Epidermal melanocyte (primary cell): ENCODE measurements at regions not wholly inside any gene's neighbourhood (a gene's known extent, or its start where the extent isn't known, plus 50 kb on each side); places are given as distances from the start of the nearest gene placed in this dataset.
"Not testable (repeated sequence)": the region's sequence is repeated elsewhere in the genome, so short reads cannot be mapped to it uniquely, and the experiment has no call there.

Experiments used
- DNase-seq: peaks from one replicate; pipeline ENCODE4 v3.0.0; 2011; ENCODE audit warnings: low spot score; ENCODE audit not compliant: insufficient read length

DNA sequence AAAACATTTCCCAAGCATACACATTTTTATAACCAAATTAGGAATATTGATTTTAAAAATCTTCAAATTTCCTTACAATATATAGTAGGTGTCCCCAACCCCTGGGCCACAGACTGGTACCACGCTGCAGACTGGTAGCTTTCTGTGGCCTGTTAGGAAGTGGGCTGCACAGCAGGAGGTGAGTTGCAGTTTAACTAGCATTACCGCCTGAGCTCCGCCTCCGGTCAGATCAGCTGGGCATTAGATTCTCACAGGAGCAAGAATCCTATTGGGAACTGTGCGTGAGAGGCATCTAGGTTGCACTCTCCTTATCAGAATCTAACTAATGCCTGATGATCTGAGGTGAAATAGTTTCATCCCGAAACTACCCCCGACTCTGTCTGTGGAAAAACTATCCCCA lies 62.1 kb downstream of the ZWINT start:
- no peak for DNase-seq

DNA sequence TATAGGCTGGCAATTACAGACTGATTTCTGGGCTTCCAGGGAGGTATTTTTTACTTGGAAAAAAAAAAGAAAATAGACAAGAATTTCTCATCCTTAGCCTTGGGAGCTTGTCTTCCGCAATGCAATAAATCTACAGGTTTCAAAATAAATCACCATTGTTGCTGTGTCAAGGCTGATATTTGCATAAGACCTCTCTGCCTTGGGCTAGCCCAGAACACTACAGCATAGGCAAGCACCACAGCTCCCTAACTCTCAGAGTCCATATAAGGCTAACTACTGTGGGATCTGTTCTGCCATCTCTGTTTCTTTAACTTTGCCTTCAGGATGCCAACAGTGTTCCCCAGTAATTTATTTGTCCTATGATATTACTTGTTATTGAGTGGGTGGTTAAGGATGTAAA lies 64.4 kb downstream of the ZWINT start:
- DNase-seq = no peak

DNA sequence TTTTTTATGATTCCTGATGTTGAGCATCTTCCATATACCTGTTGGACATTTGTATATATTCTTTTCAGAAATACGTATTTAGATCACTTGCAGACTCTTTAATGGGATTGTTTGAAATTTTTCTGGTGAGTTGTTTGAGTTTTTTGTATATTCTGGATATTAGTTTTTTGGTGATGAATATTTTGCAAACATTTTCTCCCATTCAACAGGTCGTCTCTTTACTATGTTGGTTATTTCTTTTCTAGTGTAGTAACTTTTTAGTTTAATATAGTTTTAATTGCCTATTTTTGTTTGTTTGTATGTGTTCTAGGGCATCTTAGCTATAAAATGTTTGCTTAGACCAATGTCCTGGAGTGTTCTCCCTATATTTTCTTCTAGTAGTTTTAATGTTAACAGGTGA lies 72.7 kb downstream of the ZWINT start:
- DNase-seq = no peak

DNA sequence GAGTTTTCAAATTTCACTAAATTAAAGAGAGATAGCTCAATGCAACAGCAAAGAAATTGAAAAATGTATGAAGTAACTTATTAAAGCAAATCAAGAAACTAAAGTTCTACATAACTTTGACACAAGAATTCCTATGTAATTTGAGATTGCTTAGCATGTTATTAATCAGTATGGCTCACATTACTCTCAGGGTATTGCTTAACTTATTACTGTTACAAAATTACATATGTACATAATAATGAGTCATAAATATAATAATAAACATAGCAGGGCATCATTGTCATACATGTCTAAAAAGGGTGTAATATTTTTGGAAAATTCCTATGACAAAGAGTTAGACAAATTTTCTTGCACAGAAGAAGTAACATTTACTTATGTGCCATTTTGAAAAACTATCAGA lies 75.0 kb downstream of the ZWINT start:
- DNase-seq = no peak

DNA sequence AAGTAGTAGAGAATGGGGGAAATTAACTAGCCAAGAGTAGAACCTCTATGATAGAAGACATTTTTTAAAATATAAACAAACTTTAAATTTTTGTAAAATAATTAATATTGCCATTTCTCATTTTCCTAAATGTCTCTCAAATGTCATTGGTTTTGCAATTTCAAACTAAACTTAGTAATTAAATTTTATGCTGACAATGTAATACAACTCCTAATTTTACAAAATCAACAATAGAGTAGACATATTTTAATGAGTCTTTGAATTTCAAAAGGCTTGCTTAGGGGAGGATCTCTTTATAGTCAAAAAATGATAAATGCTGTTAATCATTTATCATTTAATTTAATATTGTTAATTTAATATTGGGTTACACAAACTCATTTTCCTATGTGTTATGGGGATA lies 81.8 kb downstream of the ZWINT start:
- DNase-seq = no peak

DNA sequence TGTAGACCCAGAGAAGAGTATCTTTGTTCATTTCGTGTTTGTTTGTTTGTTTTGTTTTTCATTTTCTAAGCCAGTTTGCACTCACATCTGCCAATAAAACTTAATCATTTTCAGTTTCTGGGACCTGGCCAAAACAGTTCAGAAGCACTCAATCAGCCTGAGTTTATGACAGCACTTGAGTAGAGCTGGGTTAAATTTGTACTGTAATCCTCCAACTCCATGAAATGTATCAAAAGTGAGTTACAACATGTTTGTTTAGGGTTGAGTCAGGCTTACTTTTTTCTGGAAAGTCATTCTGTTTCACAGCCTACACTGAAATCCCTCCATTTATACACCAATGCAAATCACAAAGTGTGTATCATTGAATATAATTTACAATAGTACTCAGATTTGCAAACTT lies 91.9 kb downstream of the ZWINT start:
- DNase-seq = no peak

DNA sequence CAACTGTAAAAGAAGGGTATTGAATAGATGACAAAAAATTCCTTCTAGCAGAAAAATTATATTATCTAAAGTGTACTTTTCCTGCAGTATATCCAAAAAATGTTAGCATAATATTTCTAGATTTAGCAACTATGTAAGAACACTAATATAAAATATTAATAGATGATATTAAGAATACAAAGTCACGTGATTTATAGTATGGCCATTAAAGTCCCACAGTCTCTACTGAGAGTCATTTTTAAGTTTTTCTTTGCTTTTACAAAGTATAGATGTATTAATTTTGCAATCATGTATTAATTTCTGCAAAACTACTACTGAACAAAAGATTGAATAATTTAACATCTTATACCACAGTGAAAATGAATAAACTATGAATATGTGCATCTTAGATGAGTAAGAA lies 94.9 kb downstream of the ZWINT start:
- no peak for DNase-seq

DNA sequence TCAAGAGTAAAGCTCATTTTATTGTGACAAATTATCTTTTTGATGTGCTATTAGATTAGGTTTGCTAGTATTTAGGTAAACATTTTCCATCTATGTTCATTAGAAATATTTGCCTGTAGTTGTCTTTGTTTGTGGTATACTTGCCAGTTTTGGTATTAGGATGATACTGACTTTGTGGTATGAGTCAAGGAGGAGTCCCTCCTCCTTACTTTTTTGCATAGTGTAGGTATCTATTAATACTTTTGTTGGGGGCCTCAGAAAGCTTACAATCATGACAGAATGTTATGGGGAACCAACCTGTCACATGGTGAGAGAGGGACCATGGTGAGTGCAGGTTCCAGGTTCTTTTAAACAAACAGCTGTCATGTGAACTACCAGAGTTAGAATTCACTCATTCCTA lies 102.1 kb downstream of the ZWINT start:
- no peak for DNase-seq

DNA sequence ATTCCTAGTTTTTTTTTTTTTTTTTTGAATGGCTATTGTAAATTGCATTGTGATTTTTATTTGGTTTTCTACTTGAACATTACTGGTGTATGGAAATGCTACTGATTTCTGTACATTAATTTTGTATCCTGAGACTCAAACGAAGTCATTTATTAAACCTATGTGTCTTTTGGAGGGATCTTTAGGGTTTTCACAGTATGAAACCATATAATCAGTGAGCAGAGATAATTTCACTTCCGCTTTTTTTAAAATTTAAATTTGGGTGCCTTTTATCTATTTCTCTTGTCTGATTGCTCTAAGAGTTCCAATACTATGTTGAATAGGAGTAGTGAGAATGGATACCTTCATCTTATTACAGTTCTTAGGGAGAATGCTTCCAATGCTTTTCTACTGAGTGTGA lies 102.7 kb downstream of the ZWINT start:
- DNase-seq = no peak

DNA sequence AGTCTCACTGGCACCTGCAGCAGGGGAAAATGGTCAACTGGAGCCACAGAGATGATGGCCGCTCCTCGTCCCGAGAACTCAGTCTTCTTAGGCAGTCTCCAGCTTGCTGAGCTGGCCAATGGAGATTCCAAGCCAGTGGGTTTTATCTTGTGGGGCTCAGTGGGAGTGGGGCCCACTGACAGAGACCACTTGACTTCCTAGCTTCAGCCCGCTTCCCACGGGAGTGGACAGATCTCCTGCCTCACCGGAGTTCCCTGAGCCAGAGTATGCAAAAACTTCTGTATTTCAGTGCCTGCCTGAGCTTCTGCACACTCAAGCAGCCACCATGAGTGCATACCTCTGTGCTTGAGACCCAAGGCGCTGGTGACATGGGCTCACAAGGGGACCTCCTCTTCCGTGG lies 105.8 kb downstream of the ZWINT start:
- DNase-seq = no peak

DNA sequence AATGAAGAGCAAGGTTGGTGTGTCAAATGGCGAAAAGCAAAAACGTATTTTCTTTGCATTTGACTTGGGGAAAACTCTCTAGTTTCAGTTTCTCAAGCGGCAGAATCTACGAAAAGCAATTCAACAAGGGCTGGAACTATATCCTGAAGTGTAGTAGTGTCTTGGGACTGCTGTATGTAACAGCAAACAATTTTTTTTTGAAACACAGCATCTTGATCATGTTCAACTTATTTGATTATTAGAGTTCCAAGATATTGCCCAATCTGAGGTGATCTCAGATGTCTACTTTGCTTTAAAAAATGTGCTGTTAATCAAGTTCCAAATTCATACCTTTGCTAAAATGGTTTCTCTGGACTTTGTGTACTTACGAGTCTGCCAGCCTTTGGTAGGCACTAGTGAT lies 120.6 kb downstream of the ZWINT start:
- DNase-seq = no peak

DNA sequence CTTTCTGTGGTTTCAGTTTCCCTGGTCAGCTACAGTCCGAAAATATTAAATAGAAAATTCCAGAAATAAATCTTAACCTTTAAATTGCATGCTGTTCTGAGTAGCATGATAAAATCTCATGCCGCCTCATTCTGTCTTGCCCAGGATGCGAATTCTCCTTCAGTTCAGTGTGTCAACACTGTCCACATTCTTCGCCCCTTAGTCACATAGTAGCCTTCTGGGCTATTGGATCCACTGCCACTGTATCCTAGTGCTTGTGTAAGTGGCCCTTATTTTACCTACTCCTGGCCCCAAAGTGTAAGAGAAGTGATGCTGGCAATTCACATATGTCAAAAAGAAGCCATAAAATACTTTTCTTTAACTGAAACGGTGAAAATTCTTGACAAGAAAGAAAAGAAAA lies 129.6 kb downstream of the ZWINT start:
- DNase-seq = no peak

DNA sequence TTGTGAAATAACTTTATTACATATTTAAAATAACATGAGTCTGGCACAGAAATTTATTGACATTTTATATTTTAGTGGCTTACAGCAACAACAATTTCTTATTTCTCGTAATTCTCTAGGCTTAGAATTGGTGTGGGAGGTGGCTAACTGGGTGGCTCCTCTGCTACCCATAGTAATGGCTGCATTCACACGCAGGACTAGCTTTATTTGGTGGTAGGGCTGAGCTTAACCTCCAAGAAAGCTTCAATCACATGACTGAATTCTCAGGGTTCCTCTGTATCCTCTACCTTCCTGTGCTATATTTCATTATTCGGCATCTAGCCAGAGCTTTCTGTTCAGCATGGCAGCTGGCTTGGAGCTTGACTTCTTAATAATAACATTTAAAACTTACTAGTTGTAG lies 138.8 kb downstream of the ZWINT start:
- no peak for DNase-seq

DNA sequence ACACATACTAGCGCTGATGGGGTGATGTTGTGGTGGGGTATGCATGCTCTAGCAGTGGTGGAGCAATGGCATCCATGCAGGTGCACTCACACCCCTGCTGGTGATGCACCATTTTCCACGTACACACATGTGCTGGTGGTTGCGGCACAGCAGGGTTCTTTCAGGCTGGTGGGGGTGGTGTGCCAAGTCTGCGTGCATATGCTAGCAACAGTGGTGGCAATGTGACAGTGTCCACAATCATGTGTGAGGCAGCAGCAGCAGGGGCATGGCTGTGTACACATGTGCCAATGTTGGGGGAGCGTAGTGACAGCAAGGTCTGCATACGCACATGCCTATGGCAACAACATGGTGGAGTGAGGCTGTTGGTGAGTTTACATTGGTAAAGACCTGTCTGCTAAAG lies 148.1 kb downstream of the ZWINT start:
- no peak for DNase-seq

DNA sequence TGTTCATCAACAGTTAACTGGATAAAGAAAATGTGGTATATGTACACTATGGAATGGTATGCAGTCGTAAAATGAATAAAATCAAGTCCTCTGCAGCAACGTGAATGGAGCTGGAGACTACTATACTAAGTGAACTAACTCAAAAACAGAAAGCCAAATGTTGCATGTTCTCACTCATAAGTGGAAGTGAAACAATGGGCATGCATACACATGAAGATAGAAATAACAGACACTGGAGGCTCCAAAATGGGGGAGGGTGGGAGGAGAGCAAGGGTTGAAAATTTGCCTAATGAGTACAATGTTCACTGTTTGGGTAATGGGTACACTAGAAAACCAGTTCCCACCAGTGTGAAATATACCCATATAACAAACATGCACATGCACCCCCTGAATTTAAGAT lies 179.5 kb downstream of the ZWINT start:
- DNase-seq = no peak

DNA sequence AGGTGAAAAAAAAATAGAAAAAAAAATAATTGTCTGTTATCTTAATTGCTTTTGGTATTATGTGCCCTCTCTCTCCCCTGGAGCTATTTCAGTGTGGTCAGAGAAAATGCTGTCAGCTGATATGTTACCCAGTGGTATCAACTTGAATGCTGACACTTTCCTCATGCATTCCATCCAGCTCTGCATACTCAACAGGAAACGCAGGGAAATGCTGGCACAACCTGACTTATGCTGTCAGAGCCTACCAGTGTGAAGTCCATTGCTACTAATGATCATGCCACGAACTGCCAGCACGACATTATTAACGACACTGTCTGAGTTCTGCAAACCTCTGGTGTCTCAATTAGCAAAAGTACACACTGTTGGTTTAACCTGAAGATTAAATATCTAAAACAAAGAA lies 182.8 kb downstream of the ZWINT start:
- no peak for DNase-seq

DNA sequence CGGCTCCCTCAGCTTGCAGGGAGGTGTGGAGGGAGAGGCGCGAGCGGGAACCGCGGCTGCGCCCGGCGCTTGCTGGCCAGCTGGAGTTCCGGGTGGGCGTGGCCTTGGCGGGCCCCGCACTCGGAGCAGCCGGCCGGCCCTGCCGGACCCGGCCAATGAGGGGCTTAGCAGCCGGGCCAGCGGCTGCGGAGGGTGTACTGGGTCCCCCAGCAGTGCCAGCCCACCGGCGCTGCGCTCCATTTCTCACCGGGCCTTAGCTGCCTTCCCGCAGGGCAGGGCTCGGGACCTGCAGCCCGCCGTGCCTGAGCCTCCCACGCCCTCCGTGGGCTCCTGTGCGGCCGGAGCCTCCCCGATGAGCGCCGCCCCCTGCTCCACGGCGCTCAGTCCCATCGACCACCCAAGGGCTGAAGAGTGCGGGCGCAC lies 206.0 kb downstream of the ZWINT start:
- DNase-seq = not testable (repeated sequence)

DNA sequence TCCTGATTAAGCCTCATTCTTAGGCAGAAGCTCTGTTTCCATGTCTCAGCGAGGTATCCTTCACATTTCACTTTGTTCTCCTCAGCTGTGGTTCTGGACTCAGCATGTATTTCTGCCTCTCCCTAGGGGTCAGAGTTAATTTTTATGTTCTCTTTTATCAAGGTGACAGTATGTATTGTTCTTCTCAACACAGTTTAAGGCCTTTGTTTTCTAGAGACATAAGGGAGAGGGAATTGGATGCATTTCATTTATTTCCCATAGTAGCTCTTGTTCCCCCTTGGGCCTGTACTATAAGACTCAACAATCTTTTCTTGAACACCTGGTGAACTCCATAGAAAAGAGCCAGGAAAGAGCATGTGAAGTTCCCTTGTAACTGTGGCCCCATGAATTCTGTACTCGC lies 214.3 kb downstream of the ZWINT start:
- DNase-seq = no peak

DNA sequence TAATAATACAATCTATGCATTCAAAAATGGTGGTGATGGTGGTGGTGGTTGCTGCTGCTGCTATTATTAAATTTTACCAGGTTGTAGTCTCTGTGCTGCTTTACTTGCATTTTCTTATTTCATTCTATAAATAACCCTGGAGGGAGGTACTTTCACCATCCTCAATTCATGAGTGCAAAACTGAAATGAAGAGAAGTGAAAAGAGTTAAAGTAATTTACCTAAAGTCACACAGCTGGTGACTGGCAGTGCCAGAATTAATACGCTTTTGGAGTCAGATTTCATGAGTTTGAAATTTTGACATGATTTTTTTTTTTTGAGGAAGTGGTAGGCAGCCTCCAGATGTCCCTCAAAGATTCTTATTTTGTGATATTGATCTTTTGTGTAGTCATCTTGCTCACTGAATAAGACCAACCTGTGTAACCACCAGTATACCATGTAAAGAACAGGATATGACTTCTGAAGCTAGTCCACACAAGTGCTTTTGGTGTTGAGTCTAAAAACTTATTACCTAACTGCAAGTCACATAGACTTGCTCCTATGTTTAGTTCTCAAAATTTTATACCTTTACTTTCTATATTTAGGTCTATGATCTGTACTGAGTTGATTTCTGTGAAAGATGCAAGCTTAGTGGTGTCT lies 218.8 kb downstream of the ZWINT start:
- no peak for DNase-seq

DNA sequence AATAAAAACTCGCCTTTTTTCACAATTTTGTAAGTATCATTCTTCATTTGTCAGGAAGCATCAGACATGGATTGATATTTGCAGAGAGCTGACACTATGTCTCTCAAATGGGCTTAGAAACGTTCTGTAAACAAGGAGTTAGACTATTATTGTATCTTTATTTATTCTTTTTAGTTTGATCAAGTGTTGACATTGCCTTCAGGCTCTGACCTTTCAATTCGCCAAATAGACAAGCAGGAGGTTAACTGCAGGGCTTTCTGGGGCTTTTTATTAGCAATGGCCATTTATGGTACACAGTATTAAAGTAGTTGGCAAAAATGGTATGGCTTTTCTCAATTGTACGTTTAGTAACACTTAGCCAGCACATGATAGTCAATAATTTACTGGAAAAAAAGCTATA lies 221.7 kb downstream of the ZWINT start:
- no peak for DNase-seq

DNA sequence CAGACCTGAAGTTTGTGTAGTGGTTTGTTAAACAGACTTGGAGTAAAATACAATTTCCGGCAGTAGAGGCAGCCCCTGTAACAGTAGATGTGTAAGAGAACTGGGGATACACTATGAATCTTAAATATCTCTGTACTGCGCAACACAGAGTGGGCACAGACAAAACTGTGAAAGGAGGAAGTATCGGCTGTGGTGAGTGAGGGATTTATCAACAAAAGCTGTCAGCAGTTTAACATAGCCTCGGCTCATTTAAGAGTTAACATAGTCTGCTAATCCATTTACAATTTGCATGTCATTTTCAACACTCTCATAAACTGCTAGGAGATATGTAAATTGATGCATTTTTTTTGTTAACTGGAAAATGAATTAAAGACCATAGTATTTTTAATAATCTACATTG lies 225.2 kb downstream of the ZWINT start:
- no peak for DNase-seq

DNA sequence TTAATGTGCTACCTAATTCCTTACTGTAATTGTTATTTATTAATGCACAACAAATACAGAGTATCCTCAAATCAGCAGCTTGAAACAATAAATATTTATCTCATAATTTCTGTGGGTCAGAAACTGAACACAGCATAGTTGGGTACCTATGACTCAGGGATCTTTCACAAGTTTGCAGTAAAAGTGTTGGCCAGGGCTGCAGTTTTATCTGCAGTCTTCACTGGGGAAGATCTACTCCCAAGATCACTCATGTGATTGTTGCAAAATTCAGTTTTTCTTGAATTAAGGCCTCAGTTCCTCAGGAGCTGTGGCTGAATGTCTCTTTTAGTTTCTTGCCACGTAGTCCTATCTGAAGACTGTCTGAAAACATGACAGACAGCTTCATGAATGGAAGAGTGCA lies 237.8 kb downstream of the ZWINT start:
- no peak for DNase-seq

DNA sequence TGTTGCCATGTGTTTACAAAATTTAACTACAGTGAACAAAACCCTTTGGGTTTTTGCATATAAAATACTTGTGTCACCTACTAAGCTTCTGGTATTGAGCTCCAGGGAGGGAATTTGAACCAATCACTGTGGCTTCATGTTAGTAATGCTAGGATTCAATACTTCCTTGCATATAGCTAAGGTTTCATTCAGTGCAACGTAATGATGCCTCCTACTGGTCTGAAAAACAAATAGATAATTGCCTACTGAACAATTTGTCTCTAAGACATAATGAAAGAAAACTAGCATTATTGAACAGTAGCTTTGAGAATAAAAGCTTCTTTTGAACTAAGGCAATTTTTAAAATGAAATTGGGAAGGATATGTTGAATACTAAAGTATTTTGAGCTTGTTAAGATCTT lies 244.4 kb downstream of the ZWINT start:
- no peak for DNase-seq

DNA sequence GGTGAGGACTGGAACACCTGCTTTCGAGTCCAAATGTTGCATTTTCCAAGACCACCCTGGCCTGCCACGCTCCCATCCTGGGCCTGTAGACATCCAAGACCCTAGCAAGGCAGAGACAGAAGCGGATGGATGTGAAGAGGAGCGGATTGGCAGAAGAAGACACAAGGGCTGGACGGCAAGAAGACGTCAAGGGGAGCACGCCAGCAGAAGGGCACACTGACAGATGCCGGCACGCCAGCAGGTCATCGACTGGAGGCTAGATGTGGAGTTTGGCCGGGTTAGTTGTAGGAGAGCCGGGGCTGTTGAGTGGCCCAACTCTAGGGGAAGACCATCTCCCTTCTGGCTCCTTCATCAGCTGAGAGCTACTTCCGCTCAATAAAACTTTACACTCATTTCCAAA lies 251.6 kb downstream of the ZWINT start:
- no peak for DNase-seq
